ENCODE measurements at regions not wholly inside any gene's neighbourhood (a gene's known extent, or its start where the extent isn't known, plus 50 kb on each side); places are given as distances from the start of the nearest gene placed in this dataset.

- DNase-seq (ENCODE audit: insufficient read length, low spot score) (no peak), FAIRE-seq (no peak)
- no peak for TF ChIP-seq POLR2A (IDR thresholded peaks at IDR 0.05; ENCODE audit: low read depth, low read length)
Measured at GRCh38 chr6:20025681-20026080, 186.6 kb downstream of the MBOAT1 start.

GRCh38 chr6:20028143-20028542 lies 184.1 kb downstream of the MBOAT1 start:
- TF ChIP-seq POLR2A (IDR thresholded peaks at IDR 0.05; ENCODE audit: low read depth, low read length): no peak
- DNase-seq (ENCODE audit: insufficient read length, low spot score): no peak
- no peak for FAIRE-seq

- DNase-seq (ENCODE audit: insufficient read length, low spot score): no peak
- no peak for FAIRE-seq
Measured at GRCh38 chr6:20028562-20028961, 183.7 kb downstream of the MBOAT1 start.

GRCh38 chr6:20029979-20030378 lies 182.3 kb downstream of the MBOAT1 start:
- DNase-seq (ENCODE audit: insufficient read length, low spot score) (no peak), FAIRE-seq (no peak)
- TF ChIP-seq POLR2A (IDR thresholded peaks at IDR 0.05; ENCODE audit: low read depth, low read length): no peak

More at GRCh38 chr6:20028562-20028961, 183.7 kb downstream of the MBOAT1 start:
- no peak for TF ChIP-seq POLR2A (IDR thresholded peaks at IDR 0.05; ENCODE audit: low read depth, low read length)

GRCh38 chr6:20031342-20031741 lies 180.9 kb downstream of the MBOAT1 start:
- no peak for DNase-seq (ENCODE audit: insufficient read length, low spot score)
- no peak for FAIRE-seq
- no peak for TF ChIP-seq POLR2A (IDR thresholded peaks at IDR 0.05; ENCODE audit: low read depth, low read length)

- no peak for TF ChIP-seq POLR2A (IDR thresholded peaks at IDR 0.05; ENCODE audit: low read depth, low read length)
- no peak for FAIRE-seq
- DNase-seq (ENCODE audit: insufficient read length, low spot score): no peak
Measured at GRCh38 chr6:20033697-20034407, 178.4 kb downstream of the MBOAT1 start.

GRCh38 chr6:20034408-20034769 lies 177.9 kb downstream of the MBOAT1 start:
- FAIRE-seq (no peak), DNase-seq (ENCODE audit: insufficient read length, low spot score) (no peak)
- no peak for TF ChIP-seq POLR2A (IDR thresholded peaks at IDR 0.05; ENCODE audit: low read depth, low read length)

GRCh38 chr6:20036141-20036677 lies 176.1 kb downstream of the MBOAT1 start:
- no peak for FAIRE-seq
- TF ChIP-seq POLR2A (IDR thresholded peaks at IDR 0.05; ENCODE audit: low read depth, low read length): no peak
- no peak for DNase-seq (ENCODE audit: insufficient read length, low spot score)

- DNase-seq (ENCODE audit: insufficient read length, low spot score) (no peak), FAIRE-seq (no peak)
- no peak for TF ChIP-seq POLR2A (IDR thresholded peaks at IDR 0.05; ENCODE audit: low read depth, low read length)
Measured at GRCh38 chr6:20038410-20039204, 173.7 kb downstream of the MBOAT1 start.

- FAIRE-seq: no peak
- no peak for DNase-seq (ENCODE audit: insufficient read length, low spot score)
- TF ChIP-seq POLR2A (IDR thresholded peaks at IDR 0.05; ENCODE audit: low read depth, low read length): no peak
Measured at GRCh38 chr6:20044883-20045282, 167.4 kb downstream of the MBOAT1 start.

Data from H54 (cell line).